ENCODE measurements at regions not wholly inside any gene's neighbourhood (a gene's known extent, or its start where the extent isn't known, plus 50 kb on each side); places are given as distances from the start of the nearest gene placed in this dataset.

DNA sequence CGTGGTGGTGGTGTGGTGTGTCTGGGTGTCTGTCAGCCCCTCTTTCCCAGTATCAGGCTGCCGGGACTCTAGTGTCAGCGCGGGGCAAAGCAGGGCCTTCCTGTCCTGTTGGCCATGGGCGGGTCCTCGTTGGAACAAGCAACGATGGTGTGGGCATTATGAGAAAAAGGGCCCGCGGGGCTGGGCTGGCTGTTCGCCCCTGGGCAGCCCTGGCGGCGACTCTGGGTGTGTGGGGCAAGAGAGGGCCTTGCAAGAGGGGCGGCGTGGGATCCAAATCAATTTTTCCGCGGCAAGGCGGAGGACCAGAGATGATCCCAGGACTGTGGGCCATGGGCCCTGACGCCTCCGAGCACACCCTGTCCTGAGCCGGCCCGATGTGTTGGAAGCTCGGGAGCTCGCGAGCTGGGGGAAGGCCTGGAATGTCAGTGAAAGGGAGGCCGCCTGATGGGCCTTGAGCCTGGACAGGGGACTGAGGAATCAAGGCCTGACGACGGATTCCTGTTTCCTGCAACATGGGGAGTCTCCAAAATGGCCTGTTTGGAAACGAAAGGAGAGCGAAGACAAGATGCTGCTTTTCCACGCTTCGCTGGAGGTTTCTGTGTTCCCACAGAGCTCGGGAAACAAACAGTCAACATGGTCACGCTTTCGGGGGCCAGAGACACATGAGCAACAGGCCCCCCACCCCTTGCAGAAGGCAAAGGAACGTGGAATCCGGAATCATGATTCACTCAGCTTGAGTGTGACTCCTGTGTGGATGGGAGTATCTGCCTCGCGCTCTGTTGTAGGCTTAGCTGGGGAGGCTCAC lies 364.7 kb upstream of the DEFB115 start:
- TF ChIP-seq POLR2A (IDR thresholded peaks at IDR 0.05; ENCODE audit: low read depth, low read length) (no peak), POLR2AphosphoS5 (IDR thresholded peaks at IDR 0.05; ENCODE audit: low read depth, low read length) (no peak), PAX5 (IDR thresholded peaks at IDR 0.05; ENCODE audit: insufficient read depth, low read length, severe bottlenecking) (no peak)
